Loucy (cell line): ENCODE measurements at regions not wholly inside any gene's neighbourhood (a gene's known extent, or its start where the extent isn't known, plus 50 kb on each side); places are given as distances from the start of the nearest gene placed in this dataset.

Experiments
- H2AFZ ChIP-seq: fragments of 200-600 bp; sonication (generic); 2 replicates; pipeline ENCODE4 v1.6.0; 2016; ENCODE audit warnings: antibody characterized with exemption, mild to moderate bottlenecking, low read length, moderate library complexity
- H3F3A ChIP-seq: fragments of 200-600 bp; 2 replicates; pipeline ENCODE4 v1.6.0; 2016; ENCODE audit warnings: antibody characterized with exemption, low read depth, mild to moderate bottlenecking
- H3K27me3 ChIP-seq: fragments of 200-600 bp; sonication (generic); 2 replicates; pipeline ENCODE4 v1.6.1; 2014; ENCODE audit warnings: low read length, mild to moderate bottlenecking; ENCODE audit not compliant: insufficient read depth, poor library complexity, severe bottlenecking
- H3K36me3 ChIP-seq: fragments of 200-600 bp; sonication (generic); 2 replicates; pipeline ENCODE4 v1.6.1; 2016; ENCODE audit warnings: low read length; ENCODE audit not compliant: insufficient read depth
- H3K4me1 ChIP-seq: fragments of 200-600 bp; sonication (generic); 2 replicates; pipeline ENCODE4 v1.5.1; 2014; ENCODE audit warnings: low read length, mild to moderate bottlenecking; ENCODE audit not compliant: insufficient read depth, poor library complexity, severe bottlenecking
- H3K4me2 ChIP-seq: fragments of 200-600 bp; sonication (generic); 2 replicates; pipeline ENCODE4 v1.6.0; 2014; ENCODE audit warnings: antibody characterized with exemption, low read length, low read depth, mild to moderate bottlenecking; ENCODE audit not compliant: poor library complexity, severe bottlenecking
- H3K4me3 ChIP-seq: fragments of 200-600 bp; sonication (generic); 2 replicates; pipeline ENCODE4 v1.5.1; 2014; ENCODE audit warnings: low read length, mild to moderate bottlenecking, mixed read lengths; ENCODE audit not compliant: poor library complexity, severe bottlenecking
- H3K79me2 ChIP-seq: fragments of 200-600 bp; sonication (generic); 2 replicates; pipeline ENCODE4 v1.6.1; 2014; ENCODE audit warnings: low read length; ENCODE audit not compliant: insufficient read depth
- H3K9ac ChIP-seq: fragments of 200-600 bp; sonication (generic); 2 replicates; pipeline ENCODE4 v1.6.0; 2014; ENCODE audit warnings: mild to moderate bottlenecking, low read depth, low read length, moderate library complexity; ENCODE audit not compliant: poor library complexity, severe bottlenecking
- H3K9me2 ChIP-seq: fragments of 200-600 bp; sonication (generic); replicated peaks from 2 replicates; pipeline ENCODE4 v1.6.1; 2016; ENCODE audit warnings: low read depth, low read length, mixed read lengths
- H3K9me3 ChIP-seq: fragments of 200-600 bp; sonication (generic); 2 replicates; pipeline ENCODE4 v1.6.1; 2014; ENCODE audit warnings: mild to moderate bottlenecking, antibody characterized with exemption, low read length, low read depth; ENCODE audit not compliant: insufficient read depth
- H4K20me1 ChIP-seq: fragments of 200-600 bp; sonication (generic); 2 replicates; pipeline ENCODE4 v1.6.0; 2014; ENCODE audit warnings: antibody characterized with exemption, low read length, mild to moderate bottlenecking; ENCODE audit not compliant: insufficient read depth, poor library complexity, severe bottlenecking
- EZH2phosphoT487 ChIP-seq: fragments of 200-600 bp; IDR thresholded peaks from 2 replicates; pipeline ENCODE4 v1.6.1; 2018; ENCODE audit warnings: antibody characterized with exemption, mild to moderate bottlenecking, moderate library complexity, borderline replicate concordance
- TF ChIP-seq, protein P1 (sequence below): fragments of 200-600 bp; sonication (generic); conservative IDR thresholded peaks from 2 replicates; pipeline ENCODE4 v1.5.1; 2014; ENCODE audit warnings: mild to moderate bottlenecking, antibody characterized with exemption, low read length

DNA sequence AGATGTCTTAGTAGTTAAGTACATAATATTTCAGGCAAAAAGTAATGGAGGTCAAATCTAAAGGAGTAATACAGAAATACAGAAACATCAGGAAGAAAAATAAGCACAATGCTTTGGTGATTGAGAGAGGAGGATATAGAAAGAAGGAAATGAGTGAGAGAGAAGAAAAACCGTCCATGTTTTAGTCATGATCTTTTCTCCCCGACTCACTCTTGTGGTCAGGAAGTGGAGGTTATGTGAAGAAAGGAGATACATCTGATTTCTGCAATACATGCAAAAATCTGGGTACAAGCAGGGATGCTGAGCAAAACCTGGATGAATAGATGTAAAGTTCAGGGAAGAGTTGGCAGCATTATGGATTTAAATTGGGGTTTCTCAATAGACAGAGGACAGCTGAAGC is 1122.5 kb downstream of the SORCS3 start:
- Histone ChIP-seq H3F3A (no peaks in the 10 kb centered on the region), H3K27me3 (no peaks in the 10 kb centered on the region), H3K9me3 (no peaks in the 10 kb centered on the region), H3K9ac (no peak overlapping the region), H3K36me3 (no peaks in the 10 kb centered on the region), H2AFZ (no peak overlapping the region), H4K20me1 (no peaks in the 10 kb centered on the region), H3K4me3 (no peak overlapping the region), H3K9me2 (no peaks in the 10 kb centered on the region), H3K4me1 (no peaks in the 10 kb centered on the region), H3K4me2 (no peak overlapping the region), H3K79me2 (no peaks in the 10 kb centered on the region)
- TF ChIP-seq, protein P1, sequence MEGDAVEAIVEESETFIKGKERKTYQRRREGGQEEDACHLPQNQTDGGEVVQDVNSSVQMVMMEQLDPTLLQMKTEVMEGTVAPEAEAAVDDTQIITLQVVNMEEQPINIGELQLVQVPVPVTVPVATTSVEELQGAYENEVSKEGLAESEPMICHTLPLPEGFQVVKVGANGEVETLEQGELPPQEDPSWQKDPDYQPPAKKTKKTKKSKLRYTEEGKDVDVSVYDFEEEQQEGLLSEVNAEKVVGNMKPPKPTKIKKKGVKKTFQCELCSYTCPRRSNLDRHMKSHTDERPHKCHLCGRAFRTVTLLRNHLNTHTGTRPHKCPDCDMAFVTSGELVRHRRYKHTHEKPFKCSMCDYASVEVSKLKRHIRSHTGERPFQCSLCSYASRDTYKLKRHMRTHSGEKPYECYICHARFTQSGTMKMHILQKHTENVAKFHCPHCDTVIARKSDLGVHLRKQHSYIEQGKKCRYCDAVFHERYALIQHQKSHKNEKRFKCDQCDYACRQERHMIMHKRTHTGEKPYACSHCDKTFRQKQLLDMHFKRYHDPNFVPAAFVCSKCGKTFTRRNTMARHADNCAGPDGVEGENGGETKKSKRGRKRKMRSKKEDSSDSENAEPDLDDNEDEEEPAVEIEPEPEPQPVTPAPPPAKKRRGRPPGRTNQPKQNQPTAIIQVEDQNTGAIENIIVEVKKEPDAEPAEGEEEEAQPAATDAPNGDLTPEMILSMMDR: no peak
- TF ChIP-seq EZH2phosphoT487: no peak

DNA sequence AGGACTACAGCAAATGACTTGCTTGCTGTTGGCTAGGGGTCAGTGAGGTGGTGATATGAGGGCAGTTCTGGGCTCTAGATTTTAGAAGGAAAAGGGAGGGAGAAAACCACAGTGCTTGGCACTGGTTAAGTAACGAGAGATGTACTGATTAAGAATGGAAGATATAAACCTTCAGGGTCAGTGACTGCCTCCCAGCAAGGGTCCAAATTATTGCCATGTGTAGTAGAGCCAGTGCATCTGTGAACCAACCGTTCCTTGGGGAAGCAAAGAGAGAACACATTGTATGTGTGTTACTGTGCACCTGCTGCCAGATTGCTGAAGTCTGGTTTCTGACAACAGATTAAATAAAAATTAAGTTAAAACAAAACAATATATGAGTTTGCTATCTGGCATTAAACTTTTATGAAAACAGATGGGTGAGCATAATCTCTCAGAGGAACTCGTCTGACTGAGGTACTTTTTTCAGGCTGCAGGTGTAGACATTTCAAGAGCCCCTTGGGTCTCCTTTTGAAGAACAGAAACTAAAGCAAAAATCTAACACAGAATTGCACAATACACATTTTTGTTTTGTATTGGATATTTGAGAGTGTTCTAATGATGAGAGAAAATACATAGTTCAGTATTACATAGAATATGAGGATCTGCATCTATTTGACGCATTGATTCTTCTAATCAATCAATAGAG is 1120.6 kb downstream of the SORCS3 start:
- H3K9me2 ChIP-seq: no peaks in the 10 kb centered on the region
- H3K4me1 ChIP-seq: no peaks in the 10 kb centered on the region
- H3K4me2 ChIP-seq: no peak overlapping the region
- TF ChIP-seq, protein P1: no peak
- TF ChIP-seq EZH2phosphoT487: no peak
- no peak overlapping the region for H2AFZ ChIP-seq
- H3K9me3 ChIP-seq: no peaks in the 10 kb centered on the region
- no peaks in the 10 kb centered on the region for H3K79me2 ChIP-seq
- H3K36me3 ChIP-seq: no peaks in the 10 kb centered on the region
- no peaks in the 10 kb centered on the region for H3F3A ChIP-seq
- no peaks in the 10 kb centered on the region for H3K27me3 ChIP-seq
- H3K9ac ChIP-seq: no peak overlapping the region
- no peaks in the 10 kb centered on the region for H4K20me1 ChIP-seq
- H3K4me3 ChIP-seq: no peak overlapping the region

DNA sequence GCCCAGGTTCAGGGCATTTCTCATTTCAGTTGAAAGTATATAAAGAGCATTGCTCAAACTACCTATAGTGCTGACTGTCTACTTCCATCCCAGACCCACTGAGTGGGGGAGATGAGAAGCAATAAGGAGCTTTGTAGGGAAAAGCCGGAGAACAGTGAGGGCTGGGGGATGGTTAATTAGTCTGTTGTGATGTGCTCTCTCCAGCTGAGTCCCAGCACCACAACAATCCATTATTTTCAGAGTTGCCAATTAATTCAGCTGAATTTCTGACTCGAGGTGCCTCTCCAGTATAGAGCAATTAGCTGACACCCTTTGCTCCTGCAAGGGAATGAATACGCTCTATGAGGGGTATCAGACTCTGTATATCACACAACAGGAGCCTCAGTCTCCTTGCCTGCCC is 1118.6 kb downstream of the SORCS3 start:
- no peaks in the 10 kb centered on the region for H3K27me3 ChIP-seq
- H3F3A ChIP-seq: no peaks in the 10 kb centered on the region
- no peak overlapping the region for H3K9ac ChIP-seq
- H4K20me1 ChIP-seq: no peaks in the 10 kb centered on the region
- TF ChIP-seq, protein P1: no peak
- no peak for TF ChIP-seq EZH2phosphoT487
- no peaks in the 10 kb centered on the region for H3K4me1 ChIP-seq
- no peak overlapping the region for H3K4me3 ChIP-seq
- no peaks in the 10 kb centered on the region for H3K36me3 ChIP-seq
- H3K79me2 ChIP-seq: no peaks in the 10 kb centered on the region
- H3K9me3 ChIP-seq: no peaks in the 10 kb centered on the region
- no peak overlapping the region for H2AFZ ChIP-seq
- H3K9me2 ChIP-seq: no peaks in the 10 kb centered on the region
- H3K4me2 ChIP-seq: no peak overlapping the region
